Fibroblast of mammary gland (primary cell): ENCODE measurements at regions not wholly inside any gene's neighbourhood (a gene's known extent, or its start where the extent isn't known, plus 50 kb on each side); places are given as distances from the start of the nearest gene placed in this dataset.

ENCODE experiments used
- DNase-seq: peaks from one replicate; pipeline ENCODE4 v3.0.0-alpha.2; 2010; ENCODE audit warnings: low read depth
- H3K4me3 ChIP-seq: 2 replicates; pipeline ENCODE4 v1.5.1; 2011; ENCODE audit warnings: low read depth, mild to moderate bottlenecking, low read length, moderate library complexity; ENCODE audit not compliant: control insufficient read depth
- CTCF ChIP-seq: conservative IDR thresholded peaks from 2 replicates; pipeline ENCODE4 v1.5.1; 2011; ENCODE audit warnings: low read depth, low read length, inconsistent platforms; ENCODE audit not compliant: control insufficient read depth, insufficient read depth

- H3K4me3 ChIP-seq: no peak overlapping the region
- no peak for TF ChIP-seq CTCF
- DNase-seq: no peak
Observed at GRCh38 chr13:92976657-92977056, 249.9 kb upstream of the GPC6 start.

DNA sequence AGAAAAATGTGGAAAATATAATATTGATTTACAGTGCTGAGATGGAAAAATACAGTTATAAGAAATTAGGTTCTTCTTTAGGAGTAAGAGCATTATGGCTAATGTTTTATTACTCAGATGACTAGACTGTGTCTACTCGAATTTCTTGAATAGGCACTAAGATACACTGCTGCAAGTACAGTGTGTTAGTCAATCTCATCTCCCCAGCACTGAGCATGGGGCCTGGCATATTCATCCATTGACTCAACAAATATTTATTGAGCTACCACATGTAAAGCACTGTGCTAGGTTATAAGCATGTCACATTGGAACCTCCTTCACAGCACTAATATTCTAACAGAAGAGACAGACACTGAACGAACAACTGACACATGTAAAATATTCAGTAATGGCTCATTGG is 242.5 kb upstream of the GPC6 start:
- peak; percentile 3 for DNase-seq
- H3K4me3 ChIP-seq: no peak overlapping the region
- no peak for TF ChIP-seq CTCF

GRCh38 chr13:92989301-92989700 is 237.3 kb upstream of the GPC6 start:
- no peak for DNase-seq
- no peak for TF ChIP-seq CTCF
- no peak overlapping the region for H3K4me3 ChIP-seq

DNA sequence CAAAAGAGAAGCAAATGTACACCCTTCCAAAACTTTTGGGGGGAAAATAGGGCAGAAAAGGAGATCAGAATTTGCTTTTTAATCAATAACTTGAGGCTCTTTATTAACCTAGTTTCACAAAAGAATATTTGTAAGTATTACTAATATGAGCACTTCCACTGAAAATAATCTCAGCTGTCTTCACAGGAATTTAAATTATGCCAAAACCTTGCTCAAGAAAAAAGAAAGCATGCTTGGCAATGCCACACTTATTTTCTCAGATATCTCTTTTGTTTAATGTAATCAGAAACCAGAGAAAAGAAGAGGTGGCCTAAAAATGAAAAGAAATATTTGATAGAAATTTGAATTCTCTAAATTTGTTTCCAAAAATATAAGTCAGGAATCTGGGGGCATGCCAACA is 234.9 kb upstream of the GPC6 start:
- H3K4me3 ChIP-seq: no peak overlapping the region
- no peak for TF ChIP-seq CTCF
- DNase-seq: no peak

GRCh38 chr13:92994056-92994455 is 232.6 kb upstream of the GPC6 start:
- TF ChIP-seq CTCF: no peak
- DNase-seq: peak; percentile 50
- no peak overlapping the region for H3K4me3 ChIP-seq

DNA sequence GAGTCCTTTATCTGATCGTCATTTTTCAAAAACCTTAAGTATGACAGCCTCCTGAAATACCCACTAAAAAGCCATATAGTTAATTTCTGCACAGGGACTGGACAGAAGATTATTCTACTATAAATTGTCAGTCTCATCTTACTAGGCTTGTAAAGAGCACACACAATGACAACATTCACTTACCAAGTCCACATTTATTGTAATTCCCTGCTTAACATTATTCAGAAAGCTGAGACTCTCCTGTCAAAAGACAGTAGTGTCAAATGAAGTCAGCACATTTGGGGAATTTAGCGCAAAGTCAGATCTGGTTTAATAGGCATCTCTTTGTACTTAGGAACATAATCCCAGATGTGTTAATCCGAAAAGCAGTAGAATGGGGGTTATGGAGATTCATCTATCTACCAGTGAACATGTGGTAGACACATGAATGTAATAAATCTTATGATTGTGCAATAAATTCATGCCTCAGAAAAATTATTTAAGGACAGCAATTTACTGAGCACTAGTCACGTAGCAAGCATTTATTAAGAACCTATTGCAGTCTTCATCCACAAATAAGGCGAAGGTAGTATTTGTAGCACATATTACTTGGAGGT is 224.6 kb upstream of the GPC6 start:
- no peak overlapping the region for H3K4me3 ChIP-seq
- no peak for TF ChIP-seq CTCF
- peak; percentile 51 for DNase-seq

DNA sequence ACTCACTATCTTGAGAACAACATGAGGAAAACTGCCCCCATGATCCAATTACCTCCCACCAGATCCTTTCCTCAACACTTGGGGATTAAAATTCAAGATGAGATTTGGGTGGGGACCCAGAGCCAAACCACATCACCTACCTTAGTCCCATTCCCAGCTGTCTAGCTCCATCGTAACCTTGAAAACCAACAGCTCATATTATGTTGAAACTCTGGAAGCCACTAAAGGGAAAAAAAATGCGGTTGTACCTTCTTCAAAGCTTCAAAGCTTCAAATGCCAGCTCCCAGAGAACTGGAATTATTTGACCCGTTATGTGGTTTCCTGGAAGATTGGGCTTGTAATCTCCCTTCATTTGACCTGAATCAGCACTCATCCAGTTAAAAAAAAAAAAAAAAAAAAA is 223.1 kb upstream of the GPC6 start:
- H3K4me3 ChIP-seq: no peak overlapping the region
- no peak for DNase-seq
- TF ChIP-seq CTCF: no peak
